ENCODE measurements at regions not wholly inside any gene's neighbourhood (a gene's known extent, or its start where the extent isn't known, plus 50 kb on each side); places are given as distances from the start of the nearest gene placed in this dataset.

DNA sequence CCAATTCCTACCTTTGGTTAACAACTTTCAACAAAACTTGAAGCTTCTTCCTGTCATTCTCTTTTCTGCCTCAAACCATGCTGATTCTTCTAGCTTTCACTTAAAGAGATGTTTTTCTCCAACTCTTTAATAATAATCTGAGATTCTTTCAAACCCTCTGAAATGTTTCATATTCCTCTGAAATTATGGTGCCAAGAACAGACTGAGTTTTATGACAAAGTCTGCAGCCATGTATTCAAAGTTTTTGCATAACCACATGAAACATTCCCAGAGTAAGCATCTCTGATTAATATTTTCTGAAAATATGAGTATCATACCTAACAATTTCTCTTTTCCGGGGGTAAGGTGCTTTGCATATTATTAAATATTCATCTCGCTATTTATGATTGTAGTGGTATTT lies 59.1 kb upstream of the DCN start:
- TF ChIP-seq ZNF274 (IDR thresholded peaks at IDR 0.05; ENCODE audit: low read depth, low read length): no peak
- H3K4me3 ChIP-seq (ENCODE audit: low read length): no peak overlapping the region

DNA sequence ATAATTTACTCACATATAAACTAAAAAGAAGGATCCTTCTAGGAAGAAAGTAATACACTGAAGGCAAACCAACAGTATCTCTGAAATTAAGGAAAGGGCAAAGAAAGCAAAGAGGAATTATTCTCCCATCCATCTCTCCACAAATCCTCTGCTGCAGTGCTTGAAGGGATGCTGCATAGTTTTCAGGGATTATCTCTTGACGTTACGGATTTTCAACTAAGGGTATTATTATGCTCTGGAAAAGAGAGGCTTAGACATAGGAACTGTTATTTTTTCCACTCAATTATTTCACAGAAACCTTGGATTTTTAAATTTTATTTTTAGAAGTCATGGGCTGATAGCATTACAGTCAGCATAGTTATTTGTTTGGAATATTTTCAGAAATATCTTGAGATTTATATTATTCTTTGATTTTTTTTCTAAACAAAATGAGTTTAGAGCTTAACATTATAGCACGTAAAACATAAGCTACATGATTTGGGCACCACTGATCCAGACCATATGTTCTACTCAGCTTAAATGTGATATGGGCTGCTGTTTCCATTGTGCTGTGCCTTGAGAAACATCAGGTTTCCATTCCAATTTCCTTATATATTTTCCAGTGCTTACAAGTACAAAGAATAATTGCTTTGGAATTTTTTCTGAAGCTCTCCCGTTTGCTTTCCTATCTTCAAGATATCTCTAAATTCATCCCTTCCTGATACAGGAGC lies 57.9 kb upstream of the DCN start:
- no peak overlapping the region for H3K4me3 ChIP-seq (ENCODE audit: low read length)
- TF ChIP-seq ZNF274 (IDR thresholded peaks at IDR 0.05; ENCODE audit: low read depth, low read length): no peak

DNA sequence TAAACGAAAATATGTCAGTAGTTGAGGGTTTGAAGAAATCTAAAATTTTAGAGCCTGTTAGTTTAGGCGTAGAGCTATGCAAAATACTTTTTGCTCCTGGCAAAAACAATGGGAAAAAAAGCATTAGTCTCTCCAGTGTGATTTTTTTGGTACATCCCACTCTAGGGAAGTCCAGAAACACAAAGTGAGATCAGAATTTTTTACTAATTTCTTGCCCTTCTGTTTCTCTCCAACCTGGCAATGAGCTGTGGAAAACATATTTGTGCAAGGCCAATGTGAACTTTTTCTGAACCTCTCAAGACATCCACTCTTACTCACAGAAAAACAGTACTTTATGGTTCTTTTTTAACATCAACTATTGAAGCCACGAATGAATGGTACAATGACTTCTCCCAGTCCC lies 56.9 kb upstream of the DCN start:
- TF ChIP-seq ZNF274 (IDR thresholded peaks at IDR 0.05; ENCODE audit: low read depth, low read length): no peak
- no peak overlapping the region for H3K4me3 ChIP-seq (ENCODE audit: low read length)
